IMR-90 (cell line): ENCODE measurements at regions not wholly inside any gene's neighbourhood (a gene's known extent, or its start where the extent isn't known, plus 50 kb on each side); places are given as distances from the start of the nearest gene placed in this dataset.

Experiments
- ATAC-seq: fragments of 200-7000 bp; cut with Tn5 transposase; 2 replicates; pipeline ENCODE4 v1.9.1; 2020; ENCODE audit warnings: low read depth, mild to moderate bottlenecking, moderate library complexity
- BruUV-seq: library from RNA; stranded (reverse); fragments of 400-500 nt; replicated peaks from 2 replicates; lab custom pipeline; 2021; lab: Mats Ljungman, UMichigan
- CTCF ChIA-PET: fragments of 300-600 bp; formaldehyde crosslinking; extraction: SDS; loops from one replicate; lab custom pipeline; 2021; ENCODE audit warnings: antibody characterized with exemption; lab: Yijun Ruan, JAX
- POLR2A ChIA-PET: fragments of 300-600 bp; sonication (Branson Sonifier 250); formaldehyde crosslinking; loops from one replicate; lab custom pipeline; 2022; ENCODE audit warnings: antibody characterized with exemption; ENCODE audit not compliant: unreplicated experiment; lab: Charles Lee
- DNase-seq: peaks from one replicate; pipeline ENCODE4 v3.0.0; 2013
- H2AFZ ChIP-seq: replicated peaks from 2 replicates; pipeline ENCODE3; 2013; ENCODE audit warnings: low read length, mild to moderate bottlenecking; ENCODE audit not compliant: poor library complexity
- H2AK5ac ChIP-seq: 2 replicates; pipeline ENCODE4 v1.6.1; 2013; ENCODE audit warnings: low read depth, low read length, inconsistent platforms
- H2AK9ac ChIP-seq: replicated peaks from 2 replicates; pipeline ENCODE3; 2013; ENCODE audit warnings: mild to moderate bottlenecking, low read depth, low read length, moderate library complexity; ENCODE audit not compliant: poor library complexity
- H2BK120ac ChIP-seq: 2 replicates; pipeline ENCODE4 v1.6.1; 2013; ENCODE audit warnings: low read depth, low read length, inconsistent platforms
- H2BK15ac ChIP-seq: 3 replicates; pipeline ENCODE4 v1.6.1; 2013; ENCODE audit warnings: low read depth, low read length, inconsistent platforms
- H2BK20ac ChIP-seq: 2 replicates; pipeline ENCODE4 v1.6.1; 2013; ENCODE audit warnings: low read depth, mild to moderate bottlenecking, inconsistent platforms, low read length, moderate library complexity
- H2BK5ac ChIP-seq: 2 replicates; pipeline ENCODE4 v1.6.1; 2013; ENCODE audit warnings: mild to moderate bottlenecking, low read depth, low read length, inconsistent platforms; ENCODE audit not compliant: poor library complexity, severe bottlenecking
- H3K14ac ChIP-seq: replicated peaks from 2 replicates; pipeline ENCODE4 v1.6.1; 2013; ENCODE audit warnings: low read depth, low read length, inconsistent platforms
- H3K18ac ChIP-seq: 2 replicates; pipeline ENCODE4 v1.6.1; 2013; ENCODE audit warnings: low read depth, low read length, control low read depth
- H3K23ac ChIP-seq: 2 replicates; pipeline ENCODE4 v1.6.1; 2013; ENCODE audit warnings: low read depth, low read length, inconsistent platforms
- H3K27ac ChIP-seq: 2 replicates; pipeline ENCODE4 v1.5.1; 2013; ENCODE audit warnings: mild to moderate bottlenecking, control low read depth, low read length; ENCODE audit not compliant: insufficient read depth
- H3K27me3 ChIP-seq: 2 replicates; pipeline ENCODE4 v1.6.1; 2013; ENCODE audit warnings: low read length; ENCODE audit not compliant: control insufficient read depth, insufficient read depth
- H3K36me3 ChIP-seq: 2 replicates; pipeline ENCODE4 v1.6.1; 2013; ENCODE audit warnings: low read length, mixed read lengths; ENCODE audit not compliant: control insufficient read depth, insufficient read depth
- H3K4ac ChIP-seq: 2 replicates; pipeline ENCODE4 v1.6.1; 2013; ENCODE audit warnings: low read depth, low read length, inconsistent platforms
- H3K4me1 ChIP-seq: 2 replicates; pipeline ENCODE4 v1.6.1; 2013; ENCODE audit warnings: low read length, mixed read lengths; ENCODE audit not compliant: control insufficient read depth, insufficient read depth
- H3K4me2 ChIP-seq: 2 replicates; pipeline ENCODE4 v1.6.1; 2013; ENCODE audit warnings: low read depth, mild to moderate bottlenecking, control low read depth, low read length, moderate library complexity
- H3K4me3 ChIP-seq: 2 replicates; pipeline ENCODE4 v1.5.1; 2013; ENCODE audit warnings: low read depth, mild to moderate bottlenecking, control low read depth, low read length, moderate library complexity; ENCODE audit not compliant: insufficient read depth
- H3K56ac ChIP-seq: 2 replicates; pipeline ENCODE4 v1.6.1; 2013; ENCODE audit warnings: low read length, inconsistent platforms; ENCODE audit not compliant: insufficient read depth; ENCODE audit errors: extremely low read depth
- H3K79me1 ChIP-seq, 2 experiments: 2 replicates each; pipeline ENCODE4 v1.6.1; 2013; ENCODE audit warnings: low read length in 2 of 2, inconsistent platforms in 1 of 2, low read depth in 1 of 2
- H3K9ac ChIP-seq: 2 replicates; pipeline ENCODE4 v1.6.1; 2013; ENCODE audit warnings: low read depth, low read length, control low read depth
- H3K9me1 ChIP-seq: 2 replicates; pipeline ENCODE4 v1.6.1; 2013; ENCODE audit warnings: low read length, inconsistent platforms; ENCODE audit not compliant: insufficient read depth
- H3K9me3 ChIP-seq: 2 replicates; pipeline ENCODE4 v1.6.1; 2013; ENCODE audit warnings: low read length; ENCODE audit not compliant: control insufficient read depth, insufficient read depth
- H4K20me1 ChIP-seq: 2 replicates; pipeline ENCODE4 v1.6.1; 2013; ENCODE audit warnings: low read length, inconsistent platforms; ENCODE audit not compliant: insufficient read depth
- H4K5ac ChIP-seq: 2 replicates; pipeline ENCODE4 v1.6.1; 2013; ENCODE audit warnings: mild to moderate bottlenecking, low read depth, low read length, control low read depth
- H4K8ac ChIP-seq, 2 experiments: 2 replicates each; pipeline ENCODE4 v1.6.1; 2013; ENCODE audit warnings: low read depth in 2 of 2, low read length in 2 of 2, control low read depth in 1 of 2, inconsistent platforms in 1 of 2
- H4K91ac ChIP-seq: 2 replicates; pipeline ENCODE4 v1.6.1; 2013; ENCODE audit warnings: low read depth, low read length, inconsistent platforms; ENCODE audit not compliant: insufficient read depth
- BHLHE40 ChIP-seq: fragments of 150-350 bp; IDR thresholded peaks from 2 replicates; pipeline ENCODE4 v1.6.1; 2016; ENCODE audit warnings: mild to moderate bottlenecking, low read depth, low read length
- CEBPB ChIP-seq: IDR thresholded peaks from 2 replicates; pipeline ENCODE4 v1.6.1; 2012; ENCODE audit warnings: low read depth, low read length, improper control_type of control experiment
- CHD1 ChIP-seq: IDR thresholded peaks from 2 replicates; pipeline ENCODE4 v1.6.1; 2012; ENCODE audit warnings: low read depth, low read length, improper control_type of control experiment
- CTCF ChIP-seq: conservative IDR thresholded peaks from 2 replicates; pipeline ENCODE4 v1.5.1; 2012; ENCODE audit warnings: mild to moderate bottlenecking, low read depth, low read length, improper control_type of control experiment
- ELK1 ChIP-seq: fragments of 150-350 bp; IDR thresholded peaks from 2 replicates; pipeline ENCODE4 v1.6.1; 2016; ENCODE audit warnings: low read depth, mild to moderate bottlenecking, low read length, moderate library complexity, borderline replicate concordance
- FOS ChIP-seq: fragments of 150-350 bp; IDR thresholded peaks from 2 replicates; pipeline ENCODE4 v1.6.1; 2016; ENCODE audit warnings: low read depth, low read length
- MAFK ChIP-seq: IDR thresholded peaks from 2 replicates; pipeline ENCODE4 v1.6.1; 2012; ENCODE audit warnings: low read depth, low read length, improper control_type of control experiment
- MAZ ChIP-seq: IDR thresholded peaks from 2 replicates; pipeline ENCODE4 v1.6.1; 2012; ENCODE audit warnings: low read depth, mild to moderate bottlenecking, low read length, improper control_type of control experiment, moderate library complexity, borderline replicate concordance
- MXI1 ChIP-seq: IDR thresholded peaks from 2 replicates; pipeline ENCODE4 v1.6.1; 2012; ENCODE audit warnings: low read depth, mild to moderate bottlenecking, low read length, moderate library complexity, borderline replicate concordance
- NFE2L2 ChIP-seq: fragments of 150-350 bp; IDR thresholded peaks from 2 replicates; pipeline ENCODE4 v1.6.1; 2016; ENCODE audit warnings: low read depth, mild to moderate bottlenecking, low read length
- POLR2A ChIP-seq: IDR thresholded peaks from 2 replicates; pipeline ENCODE4 v1.6.1; 2012; ENCODE audit warnings: mild to moderate bottlenecking, low read depth, low read length
- RAD21 ChIP-seq: IDR thresholded peaks from 2 replicates; pipeline ENCODE4 v1.6.1; 2012; ENCODE audit warnings: low read length, improper control_type of control experiment
- RCOR1 ChIP-seq: IDR thresholded peaks from 2 replicates; pipeline ENCODE4 v1.6.1; 2012; ENCODE audit warnings: mild to moderate bottlenecking, low read length, improper control_type of control experiment; ENCODE audit not compliant: insufficient replicate concordance
- RFX5 ChIP-seq: IDR thresholded peaks from 2 replicates; pipeline ENCODE4 v1.8.0; 2012; ENCODE audit warnings: low read depth, mild to moderate bottlenecking, low read length, moderate library complexity
- SMC3 ChIP-seq: fragments of 150-350 bp; IDR thresholded peaks from 2 replicates; pipeline ENCODE4 v1.6.1; 2016; ENCODE audit warnings: low read depth, mild to moderate bottlenecking, antibody characterized with exemption, low read length, moderate library complexity
- USF2 ChIP-seq: fragments of 150-350 bp; IDR thresholded peaks from 2 replicates; pipeline ENCODE4 v1.6.1; 2017; ENCODE audit warnings: mild to moderate bottlenecking, antibody characterized with exemption, low read length, low read depth
- WGBS, 2 experiments: methylation state at CpG; one replicate each; pipeline versions ENCODE4 v1.1.5 to v1.1.7; 2013; ENCODE audit warnings: missing lambda C conversion rate in 2 of 2; ENCODE audit not compliant: insufficient read length in 1 of 2; ENCODE audit errors: extremely low coverage in 2 of 2; 5-methylcytosine and 5-hydroxymethylcytosine counted together
- dilution Hi-C: fragments of 300-500 bp; cut with HindIII; formaldehyde crosslinking; loops from one replicate; pipeline ENCODE4 v1.14.3; 2018; ENCODE audit warnings: low sequenced_read_pairs; ENCODE audit not compliant: unreplicated experiment
- in situ Hi-C: fragments of 300-500 bp; cut with MboI; formaldehyde crosslinking; loops from 3 replicates; pipeline ENCODE4 v1.14.3; 2019; ENCODE audit warnings: low sequenced_read_pairs, inconsistent platforms, mixed read lengths
- intact Hi-C: fragments of 100-400 bp; cut with micrococcal nuclease; formaldehyde crosslinking; loops from 2 replicates; pipeline ENCODE4 v1.10.0; 2022

GRCh38 chr11:70851308-70851707, 401.1 kb downstream of the SHANK2 start:
- Histone ChIP-seq H3K14ac (no peak overlapping the region), H3K18ac (no peak overlapping the region), H3K4me1 (no peaks in the 10 kb centered on the region), H2BK120ac (no peak overlapping the region), H4K5ac (no peak overlapping the region), H2AK9ac (no peak overlapping the region), H4K91ac (no peak overlapping the region), H3K9me1 (no peaks in the 10 kb centered on the region), H3K4me3 (no peak overlapping the region), H3K27ac (no peak overlapping the region), H2AK5ac (no peak overlapping the region), H3K4me2 (no peak overlapping the region), H4K20me1 (no peaks in the 10 kb centered on the region; the same call in 1 of the 2 replicates), H2BK5ac (no peak overlapping the region), H2BK20ac (no peak overlapping the region), H3K79me1 (no peaks in the 10 kb centered on the region), H3K9me3 (peaks cover 3% of the 10 kb centered on the region), H3K56ac (no peak overlapping the region), H3K23ac (no peak overlapping the region), H3K36me3 (no peaks in the 10 kb centered on the region; the same call in 1 of the 2 replicates), H3K27me3 (no peaks in the 10 kb centered on the region), H4K8ac (no peak overlapping the region), H2AFZ (no peak overlapping the region), H2BK15ac (no peak overlapping the region), H3K4ac (no peak overlapping the region), H3K9ac (no peak overlapping the region)
- in situ Hi-C loops (no loop called here), dilution Hi-C loops (no loop called here), intact Hi-C loops (no loop called here)
- POLR2A ChIA-PET, result no interaction called here
- TF ChIP-seq MXI1, result no peak
- TF ChIP-seq ELK1, result no peak
- no peak for TF ChIP-seq RFX5
- TF ChIP-seq CTCF, result no peak
- no peak for TF ChIP-seq FOS
- no peak for TF ChIP-seq BHLHE40
- no peak for TF ChIP-seq RCOR1
- TF ChIP-seq CEBPB, result no peak
- no peak for TF ChIP-seq MAZ
- TF ChIP-seq MAFK, result no peak
- TF ChIP-seq SMC3, result no peak
- no peak for TF ChIP-seq POLR2A
- no peak for TF ChIP-seq NFE2L2
- TF ChIP-seq RAD21, result no peak
- no peak for TF ChIP-seq USF2
- no peak for TF ChIP-seq CHD1
- DNase-seq, result no peak
- WGBS, 2 experiments, result 40% methylated on average over 1 of the region's 3 CpGs; no CpG with 5 or more reads in 1 of the 2 experiments
- no TSS peak for BruUV-seq
- ATAC-seq, result no peak
- CTCF ChIA-PET, result no interaction called here
